NCI-H1436 (cell line): ENCODE measurements at regions not wholly inside any gene's neighbourhood (a gene's known extent, or its start where the extent isn't known, plus 50 kb on each side); places are given as distances from the start of the nearest gene placed in this dataset.
"Not testable (repeated sequence)": the region's sequence is repeated elsewhere in the genome, so short reads cannot be mapped to it uniquely, and the experiment has no call there.

Experiments
- DNase-seq: peaks from one replicate; lab custom pipeline; 2025; lab: John Stamatoyannopoulos, UW

DNA sequence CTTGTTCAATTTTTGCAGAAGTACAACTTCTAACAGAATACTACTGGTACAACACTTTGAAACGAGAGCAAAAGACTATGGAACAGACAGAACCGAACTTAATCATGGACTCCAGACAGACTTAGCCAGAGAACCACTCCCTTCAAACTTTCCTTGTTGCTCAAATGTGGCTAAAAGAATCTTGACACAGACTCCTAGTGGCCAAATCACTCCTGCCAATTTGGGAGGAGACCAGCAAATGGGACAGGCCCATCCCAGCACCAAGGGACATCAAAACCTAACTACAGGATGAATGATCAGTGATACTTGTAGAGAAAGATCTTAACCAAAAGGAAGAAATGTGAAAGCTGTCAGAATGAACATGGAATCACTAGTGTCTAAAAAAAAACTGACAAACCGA, 154.0 kb downstream of the MATN1 start:
- no peak for DNase-seq

DNA sequence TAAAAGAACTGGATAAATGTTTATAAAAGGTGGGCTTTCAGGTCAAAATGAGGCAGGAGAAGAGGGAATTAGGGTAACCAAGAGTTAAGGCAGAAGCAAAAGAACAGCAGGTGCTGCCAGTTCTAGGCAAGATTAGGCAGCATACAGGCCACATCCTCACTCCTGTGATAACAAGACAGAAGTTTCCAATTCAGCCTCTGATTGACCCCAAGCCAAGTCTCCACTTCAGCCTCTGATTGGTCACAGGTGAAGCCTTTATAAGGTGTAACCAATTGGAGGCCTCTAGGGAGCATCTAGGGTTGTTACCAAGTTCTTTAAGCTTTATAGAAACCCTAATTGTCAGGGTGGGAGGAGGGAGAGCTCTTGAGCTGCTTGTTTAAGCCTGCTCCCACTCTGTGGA, 160.8 kb downstream of the MATN1 start:
- DNase-seq, result peak; percentile 21

DNA sequence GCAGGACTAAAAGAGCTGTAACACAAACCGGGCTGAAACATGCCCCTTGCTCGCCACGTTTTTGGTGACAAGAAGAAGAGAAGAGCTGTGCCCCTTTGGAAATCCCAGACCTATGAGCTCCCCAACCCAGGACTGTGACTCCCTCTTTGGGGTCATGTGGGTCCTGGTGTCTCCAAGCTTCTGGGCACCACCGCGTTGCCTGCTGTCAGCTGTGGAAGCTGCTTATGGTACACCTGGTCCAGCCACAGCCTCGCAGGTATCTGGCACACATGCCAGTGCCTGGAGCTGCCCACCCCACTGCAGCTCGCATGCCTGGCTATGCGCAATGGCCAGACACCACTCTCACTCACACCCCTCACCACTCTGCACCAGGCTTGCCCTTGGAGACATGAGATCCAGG, 171.8 kb downstream of the MATN1 start:
- DNase-seq, result no peak

GRCh38 chr1:30550365-30551220, 172.8 kb downstream of the MATN1 start:
- no peak for DNase-seq

- DNase-seq, result not testable (repeated sequence)
Measured at GRCh38 chr1:30549872-30550271, 173.5 kb downstream of the MATN1 start.

GRCh38 chr1:30548294-30548693, 175.1 kb downstream of the MATN1 start:
- no peak for DNase-seq

DNA sequence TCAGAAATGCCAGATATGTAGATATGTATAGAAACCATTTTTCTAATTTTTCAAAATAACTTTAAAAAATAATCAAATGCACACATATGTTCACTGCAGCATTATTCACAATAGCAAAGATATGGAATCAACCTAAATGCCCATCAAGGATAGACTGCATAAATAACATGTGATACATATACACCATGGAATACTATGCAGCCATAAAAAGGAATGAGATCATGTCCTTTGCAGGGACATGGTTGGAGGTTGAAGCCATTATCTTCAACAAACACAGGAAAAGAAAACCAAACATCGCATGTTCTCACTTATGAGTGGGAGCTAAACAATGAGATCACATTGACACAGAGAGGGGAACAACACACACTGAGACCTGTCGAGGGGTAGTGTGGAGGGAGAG, 176.1 kb downstream of the MATN1 start:
- not testable (repeated sequence) for DNase-seq

- no peak for DNase-seq
Measured at GRCh38 chr1:30545365-30545764, 178.0 kb downstream of the MATN1 start.

DNA sequence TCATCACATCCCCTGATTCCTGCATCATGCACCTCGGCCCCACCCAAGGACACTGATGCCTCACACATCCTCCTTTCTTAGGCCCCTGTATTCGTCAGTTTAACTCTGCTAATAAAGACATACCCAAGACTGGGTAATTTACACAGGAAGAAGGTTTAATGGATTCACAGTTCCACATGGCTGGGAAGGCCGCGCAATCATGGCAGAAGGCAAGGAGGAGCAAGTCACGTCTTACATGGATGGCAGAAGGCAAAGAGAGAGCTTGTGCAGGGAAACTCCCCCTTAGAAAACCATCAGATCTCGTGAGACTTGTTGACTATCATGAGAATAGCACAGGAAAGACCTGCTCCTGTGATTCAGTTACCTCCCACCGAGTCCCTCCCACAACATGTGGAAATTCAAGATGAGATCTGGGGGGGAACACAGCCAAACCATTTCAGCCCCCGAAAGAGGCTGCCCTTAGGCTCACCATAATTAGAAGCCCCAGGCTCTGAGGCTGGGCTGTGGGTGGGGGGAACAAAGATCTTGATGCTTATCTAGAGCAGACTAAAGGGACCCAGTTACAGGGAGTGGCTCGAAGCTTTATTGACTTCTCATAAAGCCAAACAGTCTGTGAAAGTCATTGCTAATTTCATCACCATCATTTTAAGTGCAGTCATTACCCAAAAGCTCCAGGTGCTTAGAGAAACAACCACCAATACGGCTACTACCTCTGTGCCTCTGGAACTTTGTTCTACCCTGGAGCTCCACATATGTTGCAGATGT, 181.5 kb downstream of the MATN1 start:
- no peak for DNase-seq

- no peak for DNase-seq
Measured at GRCh38 chr1:30540611-30541192, 182.7 kb downstream of the MATN1 start.

GRCh38 chr1:30539884-30540283, 183.5 kb downstream of the MATN1 start:
- DNase-seq, result no peak

DNA sequence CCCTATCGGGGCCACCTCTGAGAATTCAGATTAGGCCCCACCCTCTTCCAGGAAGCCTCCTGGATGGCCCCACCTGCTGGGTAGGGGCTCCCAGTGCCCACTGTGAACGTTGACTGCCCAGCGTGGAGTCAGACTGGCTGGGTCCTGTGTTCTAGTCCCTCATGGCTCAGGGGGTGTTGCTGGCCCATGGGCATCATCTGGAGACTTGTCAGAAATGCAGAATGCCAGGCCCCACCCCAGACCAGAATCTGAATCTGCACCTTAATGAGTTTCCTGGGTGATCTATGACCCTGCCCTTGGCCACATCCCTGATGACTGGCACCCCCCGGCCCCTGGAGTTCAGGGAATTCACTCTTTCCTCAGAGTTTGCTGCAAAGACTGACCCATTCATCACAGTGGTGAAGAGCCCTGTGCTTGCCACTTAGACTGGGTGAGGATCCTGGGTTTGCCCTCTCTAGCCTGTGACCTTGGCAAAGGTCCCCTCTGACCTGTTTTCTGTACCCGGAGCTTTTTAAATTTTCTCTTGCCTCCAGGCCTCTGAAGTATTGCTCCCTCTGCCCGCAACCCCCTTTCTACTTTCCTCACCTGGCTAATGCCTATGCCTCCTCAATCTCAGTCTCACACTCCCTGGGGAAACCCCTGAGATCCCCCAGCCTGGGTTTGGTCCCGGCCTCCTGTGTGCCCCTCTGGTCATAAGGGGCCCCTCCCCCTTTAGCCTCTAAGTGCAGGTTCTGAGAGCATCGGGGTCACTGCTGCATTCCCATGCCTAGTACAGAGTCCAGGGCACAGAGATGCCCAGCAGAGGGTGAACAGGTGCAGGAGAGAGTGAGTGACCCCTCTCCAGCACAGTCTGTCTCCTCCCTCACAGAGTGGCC, 184.2 kb downstream of the MATN1 start:
- DNase-seq, result no peak

DNA sequence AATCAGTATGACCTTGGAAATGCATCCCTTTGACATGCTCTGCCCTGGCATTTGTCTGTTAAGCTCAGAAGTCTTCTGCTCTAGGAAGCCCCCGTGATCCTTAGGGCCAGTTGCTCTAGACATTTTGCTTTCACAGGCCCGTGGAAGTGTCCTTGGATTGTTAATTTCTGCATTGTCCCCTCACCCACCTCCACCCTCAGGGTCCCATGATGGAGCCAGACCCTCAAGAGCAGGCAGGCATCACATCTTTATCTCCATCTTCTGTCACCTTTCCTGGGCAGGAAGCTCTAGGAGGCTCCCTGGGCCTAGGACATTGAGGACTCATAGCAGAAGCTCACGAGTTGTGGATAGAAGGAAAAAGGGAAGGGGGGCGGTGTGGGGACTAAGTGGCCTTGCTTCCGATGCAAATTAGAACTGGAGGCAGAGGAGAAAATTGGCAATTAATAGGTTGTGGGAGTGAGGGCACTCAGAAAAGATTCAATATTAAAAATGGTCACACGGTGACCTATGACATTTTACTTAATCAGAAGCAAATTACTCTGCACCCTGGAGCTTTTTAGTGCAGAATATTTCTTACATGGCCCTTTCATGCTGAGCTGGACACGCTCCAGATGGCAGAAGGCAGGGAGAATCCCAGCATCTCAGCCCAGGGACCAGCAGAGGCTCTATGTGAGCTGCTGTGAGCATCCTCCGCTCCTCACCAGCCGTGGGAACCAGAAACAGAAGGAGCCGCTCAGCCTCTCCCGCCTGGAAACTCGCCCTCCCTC, 185.0 kb downstream of the MATN1 start:
- DNase-seq, result no peak

- no peak for DNase-seq
Measured at GRCh38 chr1:30537279-30537678, 186.1 kb downstream of the MATN1 start.

GRCh38 chr1:30536530-30536929, 186.9 kb downstream of the MATN1 start:
- no peak for DNase-seq

- DNase-seq, result no peak
Measured at GRCh38 chr1:30535595-30536325, 187.6 kb downstream of the MATN1 start.

GRCh38 chr1:30534551-30534940, 188.8 kb downstream of the MATN1 start:
- DNase-seq, result no peak

- DNase-seq, result no peak
Measured at GRCh38 chr1:30533796-30534550, 189.4 kb downstream of the MATN1 start.

- DNase-seq, result no peak
Measured at GRCh38 chr1:30533141-30533540, 190.2 kb downstream of the MATN1 start.

- DNase-seq, result no peak
Measured at GRCh38 chr1:30532621-30533020, 190.8 kb downstream of the MATN1 start.
